ENCODE measurements at regions not wholly inside any gene's neighbourhood (a gene's known extent, or its start where the extent isn't known, plus 50 kb on each side); places are given as distances from the start of the nearest gene placed in this dataset.

DNA sequence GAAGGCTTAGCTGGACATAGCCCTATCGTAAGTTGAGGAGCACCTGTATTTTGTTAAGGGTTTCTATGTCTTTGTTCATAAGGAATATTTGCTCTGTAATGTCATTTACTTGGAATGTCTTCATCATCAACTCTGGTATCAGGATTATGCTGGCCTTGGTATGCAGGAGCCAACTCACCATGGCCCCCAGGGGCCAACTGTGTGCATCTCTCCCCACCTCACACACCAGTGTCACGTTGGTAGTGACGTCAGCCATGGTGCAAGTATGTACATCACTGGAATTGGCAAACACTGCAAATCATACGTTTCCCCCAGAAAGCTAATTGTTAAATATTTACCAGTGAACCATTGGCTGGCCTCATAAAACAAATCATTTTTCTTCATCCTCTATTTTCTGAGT lies 70.8 kb downstream of the YTHDF1 start:
- peak in 1 of 2 donors; percentile 41 for DNase-seq (ENCODE audit: low read depth in 2 of 2)
- no peak overlapping the region for H3K4me3 ChIP-seq (replicated peaks in 1 of 2; ENCODE audit: low read depth in 2 of 2, low read length in 2 of 2)
- TF ChIP-seq, protein P1, sequence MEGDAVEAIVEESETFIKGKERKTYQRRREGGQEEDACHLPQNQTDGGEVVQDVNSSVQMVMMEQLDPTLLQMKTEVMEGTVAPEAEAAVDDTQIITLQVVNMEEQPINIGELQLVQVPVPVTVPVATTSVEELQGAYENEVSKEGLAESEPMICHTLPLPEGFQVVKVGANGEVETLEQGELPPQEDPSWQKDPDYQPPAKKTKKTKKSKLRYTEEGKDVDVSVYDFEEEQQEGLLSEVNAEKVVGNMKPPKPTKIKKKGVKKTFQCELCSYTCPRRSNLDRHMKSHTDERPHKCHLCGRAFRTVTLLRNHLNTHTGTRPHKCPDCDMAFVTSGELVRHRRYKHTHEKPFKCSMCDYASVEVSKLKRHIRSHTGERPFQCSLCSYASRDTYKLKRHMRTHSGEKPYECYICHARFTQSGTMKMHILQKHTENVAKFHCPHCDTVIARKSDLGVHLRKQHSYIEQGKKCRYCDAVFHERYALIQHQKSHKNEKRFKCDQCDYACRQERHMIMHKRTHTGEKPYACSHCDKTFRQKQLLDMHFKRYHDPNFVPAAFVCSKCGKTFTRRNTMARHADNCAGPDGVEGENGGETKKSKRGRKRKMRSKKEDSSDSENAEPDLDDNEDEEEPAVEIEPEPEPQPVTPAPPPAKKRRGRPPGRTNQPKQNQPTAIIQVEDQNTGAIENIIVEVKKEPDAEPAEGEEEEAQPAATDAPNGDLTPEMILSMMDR (IDR thresholded peaks at IDR 0.05; ENCODE audit: low read depth, low read length): no peak

- TF ChIP-seq, protein P1 (IDR thresholded peaks at IDR 0.05; ENCODE audit: low read depth, low read length): no peak
- H3K4me3 ChIP-seq (replicated peaks in 1 of 2; ENCODE audit: low read depth in 2 of 2, low read length in 2 of 2): no peak overlapping the region
- no peak for DNase-seq (ENCODE audit: low read depth in 2 of 2)
Measured at GRCh38 chr20:63142933-63143332, 73.0 kb downstream of the YTHDF1 start.

DNA sequence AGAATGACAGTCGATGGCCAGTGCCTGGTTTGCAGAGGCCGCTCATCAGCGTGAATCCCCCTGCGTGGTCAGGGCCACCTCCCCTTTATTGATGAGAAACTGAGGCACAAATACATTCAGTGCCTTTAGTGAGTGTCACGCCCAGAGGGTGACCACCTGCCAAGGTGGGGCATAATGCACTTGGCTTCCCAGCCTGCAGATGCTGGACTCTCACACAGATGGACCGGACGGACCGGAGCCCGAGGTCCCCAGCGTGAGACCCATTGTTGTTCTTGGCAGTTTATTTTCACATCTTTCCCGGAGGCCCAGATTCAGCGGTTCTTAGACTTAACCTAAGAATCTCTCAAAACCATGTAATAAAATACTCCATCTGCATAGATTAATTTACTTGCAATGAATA lies 74.4 kb downstream of the YTHDF1 start:
- TF ChIP-seq, protein P1 (IDR thresholded peaks at IDR 0.05; ENCODE audit: low read depth, low read length): no peak
- DNase-seq (ENCODE audit: low read depth in 2 of 2): no peak
- no peak overlapping the region for H3K4me3 ChIP-seq (replicated peaks in 1 of 2; ENCODE audit: low read depth in 2 of 2, low read length in 2 of 2)

DNA sequence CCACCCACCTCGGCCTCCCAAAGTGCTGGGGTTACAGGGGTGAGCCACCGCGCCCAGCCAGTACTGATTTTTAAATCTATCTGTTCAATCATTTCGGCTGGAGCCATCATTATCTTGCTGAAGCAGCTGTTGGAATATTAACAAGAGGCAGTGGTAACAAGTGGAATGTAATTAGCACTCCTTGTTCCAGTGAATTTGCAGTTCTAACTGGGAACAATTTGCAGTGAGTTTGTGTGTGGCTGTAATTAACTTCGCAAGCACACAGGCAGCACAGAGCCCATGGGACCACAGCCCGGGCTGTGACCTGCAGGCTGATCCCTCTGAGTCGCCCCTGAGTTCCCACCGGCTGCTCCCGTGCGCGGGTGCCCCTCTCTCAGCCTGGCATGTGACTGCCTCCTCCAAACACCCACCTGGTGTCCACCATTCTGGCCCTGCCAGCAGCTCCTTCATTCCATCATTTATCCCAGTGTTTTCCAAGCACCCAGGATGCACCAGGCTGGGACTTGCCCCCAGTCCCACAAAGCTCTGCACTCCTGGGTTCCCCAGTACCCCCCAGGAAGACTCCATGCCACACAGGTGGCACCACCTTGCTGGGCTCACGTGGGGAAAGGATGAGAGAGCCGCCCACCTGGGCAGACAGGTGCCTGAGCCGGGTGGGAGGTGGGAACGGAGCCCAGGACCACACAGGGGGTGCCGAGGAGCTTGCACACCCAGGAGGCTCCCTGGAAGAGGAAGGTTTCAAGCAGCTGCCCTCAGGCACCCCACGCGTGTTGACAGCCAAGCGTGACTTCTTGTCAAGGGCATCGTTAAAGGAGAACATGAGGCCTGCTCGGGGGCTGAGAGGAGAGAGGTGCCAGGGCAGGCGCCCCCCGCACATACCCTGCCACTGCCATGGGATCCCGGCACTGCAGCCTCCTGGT lies 75.2 kb downstream of the YTHDF1 start:
- DNase-seq (ENCODE audit: low read depth in 2 of 2): no peak
- TF ChIP-seq, protein P1 (IDR thresholded peaks at IDR 0.05; ENCODE audit: low read depth, low read length): no peak
- H3K4me3 ChIP-seq (replicated peaks in 1 of 2; ENCODE audit: low read depth in 2 of 2, low read length in 2 of 2): no peak overlapping the region

GRCh38 chr20:63139837-63140236 lies 76.1 kb downstream of the YTHDF1 start:
- TF ChIP-seq, protein P1 (IDR thresholded peaks at IDR 0.05; ENCODE audit: low read depth, low read length): no peak
- no peak for DNase-seq (ENCODE audit: low read depth in 2 of 2)
- no peak overlapping the region for H3K4me3 ChIP-seq (replicated peaks in 1 of 2; ENCODE audit: low read depth in 2 of 2, low read length in 2 of 2)

- TF ChIP-seq, protein P1 (IDR thresholded peaks at IDR 0.05; ENCODE audit: low read depth, low read length): no peak
- H3K4me3 ChIP-seq (replicated peaks in 1 of 2; ENCODE audit: low read depth in 2 of 2, low read length in 2 of 2): no peak overlapping the region
- DNase-seq (ENCODE audit: low read depth in 2 of 2): no peak
Measured at GRCh38 chr20:63139356-63139755, 76.6 kb downstream of the YTHDF1 start.

Data from cardiac fibroblast (primary cell).